Stomach (tissue), 4 donors: ENCODE measurements at regions not wholly inside any gene's neighbourhood (a gene's known extent, or its start where the extent isn't known, plus 50 kb on each side); places are given as distances from the start of the nearest gene placed in this dataset.

Source experiments
- POLR2A ChIP-seq, 4 donors: fragments of 450-650 bp; IDR thresholded peaks; one replicate each; pipeline ENCODE4 v1.6.1; 2016; ENCODE audit warnings: antibody characterized with exemption in 4 of 4, control low read depth in 2 of 4, mild to moderate bottlenecking in 1 of 4, moderate library complexity in 1 of 4
- TF ChIP-seq, protein P1 (sequence below), 7 experiments: fragments of 450-650 bp in 4 of 7; fragments of 200-600 bp in 3 of 7; sonication (generic) in 3 of 7; IDR thresholded peaks; one replicate each; pipeline ENCODE4 v1.5.1; 2016 to 2019; ENCODE audit warnings: antibody characterized with exemption in 7 of 7, control low read depth in 2 of 7, mild to moderate bottlenecking in 1 of 7

DNA sequence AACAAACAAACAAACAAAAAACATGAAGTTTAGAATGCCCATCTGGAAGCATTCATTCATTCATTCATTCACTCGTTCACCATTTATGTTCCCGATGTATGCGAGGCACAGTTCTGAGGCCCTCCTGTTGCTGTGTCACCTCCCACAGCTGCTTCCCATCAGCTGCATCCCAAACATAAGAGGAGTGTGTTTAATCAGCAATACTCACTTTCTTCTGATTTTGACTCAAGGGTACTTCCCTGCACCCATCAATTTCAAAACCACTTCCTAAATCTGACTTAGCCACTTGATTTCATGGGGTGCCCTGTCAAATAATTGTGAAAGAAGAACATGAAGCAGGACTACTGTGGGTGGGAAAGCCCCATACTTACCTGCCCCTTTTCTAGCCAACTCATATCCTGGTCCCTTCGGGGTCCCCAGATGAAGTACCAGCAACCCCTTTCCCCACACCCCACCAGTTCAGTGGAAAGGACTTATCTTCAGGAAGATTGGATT is 128.0 kb upstream of the IL12B start:
- TF ChIP-seq, protein P1, sequence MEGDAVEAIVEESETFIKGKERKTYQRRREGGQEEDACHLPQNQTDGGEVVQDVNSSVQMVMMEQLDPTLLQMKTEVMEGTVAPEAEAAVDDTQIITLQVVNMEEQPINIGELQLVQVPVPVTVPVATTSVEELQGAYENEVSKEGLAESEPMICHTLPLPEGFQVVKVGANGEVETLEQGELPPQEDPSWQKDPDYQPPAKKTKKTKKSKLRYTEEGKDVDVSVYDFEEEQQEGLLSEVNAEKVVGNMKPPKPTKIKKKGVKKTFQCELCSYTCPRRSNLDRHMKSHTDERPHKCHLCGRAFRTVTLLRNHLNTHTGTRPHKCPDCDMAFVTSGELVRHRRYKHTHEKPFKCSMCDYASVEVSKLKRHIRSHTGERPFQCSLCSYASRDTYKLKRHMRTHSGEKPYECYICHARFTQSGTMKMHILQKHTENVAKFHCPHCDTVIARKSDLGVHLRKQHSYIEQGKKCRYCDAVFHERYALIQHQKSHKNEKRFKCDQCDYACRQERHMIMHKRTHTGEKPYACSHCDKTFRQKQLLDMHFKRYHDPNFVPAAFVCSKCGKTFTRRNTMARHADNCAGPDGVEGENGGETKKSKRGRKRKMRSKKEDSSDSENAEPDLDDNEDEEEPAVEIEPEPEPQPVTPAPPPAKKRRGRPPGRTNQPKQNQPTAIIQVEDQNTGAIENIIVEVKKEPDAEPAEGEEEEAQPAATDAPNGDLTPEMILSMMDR (IDR thresholded peaks at IDR 0.05): no peak
- TF ChIP-seq POLR2A (IDR thresholded peaks at IDR 0.05): no peak
